Hepatocyte (in vitro differentiated cells): ENCODE measurements at regions not wholly inside any gene's neighbourhood (a gene's known extent, or its start where the extent isn't known, plus 50 kb on each side); places are given as distances from the start of the nearest gene placed in this dataset.

Experiments used
- DNase-seq: peaks from one replicate; pipeline ENCODE4 v3.0.0-alpha.2; 2016; ENCODE audit warnings: low spot score
- H2AFZ ChIP-seq: fragments of 200-600 bp; sonication (generic); 2 replicates; pipeline ENCODE4 v1.6.0; 2016; ENCODE audit warnings: antibody characterized with exemption, mild to moderate bottlenecking
- H3K27ac ChIP-seq: fragments of 200-600 bp; sonication (generic); 2 replicates; pipeline ENCODE4 v1.5.1; 2016; ENCODE audit warnings: mild to moderate bottlenecking
- H3K27me3 ChIP-seq: fragments of 200-600 bp; sonication (generic); 2 replicates; pipeline ENCODE4 v1.6.1; 2016
- H3K36me3 ChIP-seq: fragments of 200-600 bp; sonication (generic); replicated peaks from 2 replicates; pipeline ENCODE4 v1.5.1; 2016; ENCODE audit warnings: low read depth; ENCODE audit not compliant: insufficient read depth
- H3K4me1 ChIP-seq: fragments of 200-600 bp; sonication (generic); 2 replicates; pipeline ENCODE4 v1.5.1; 2016; ENCODE audit warnings: mild to moderate bottlenecking, moderate library complexity; ENCODE audit not compliant: insufficient read depth
- H3K4me2 ChIP-seq: fragments of 200-600 bp; sonication (generic); 2 replicates; pipeline ENCODE4 v1.6.0; 2016
- H3K4me3 ChIP-seq: fragments of 200-600 bp; sonication (generic); 2 replicates; pipeline ENCODE4 v1.5.1; 2016; ENCODE audit warnings: mild to moderate bottlenecking
- H3K79me2 ChIP-seq: fragments of 200-600 bp; sonication (generic); 2 replicates; pipeline ENCODE4 v1.6.0; 2017; ENCODE audit warnings: mild to moderate bottlenecking
- H3K9me2 ChIP-seq: fragments of 200-600 bp; sonication (generic); replicated peaks from 2 replicates; pipeline ENCODE4 v1.6.0; 2017; ENCODE audit warnings: mild to moderate bottlenecking; ENCODE audit not compliant: insufficient read depth
- H3K9me3 ChIP-seq: fragments of 200-600 bp; sonication (generic); 2 replicates; pipeline ENCODE4 v1.5.1; 2016; ENCODE audit warnings: low read depth, mild to moderate bottlenecking
- H4K20me1 ChIP-seq: fragments of 200-600 bp; sonication (generic); 2 replicates; pipeline ENCODE4 v1.6.0; 2016; ENCODE audit warnings: mild to moderate bottlenecking; ENCODE audit not compliant: insufficient read depth, poor library complexity, severe bottlenecking
- EZH2 ChIP-seq: fragments of 200-600 bp; sonication (generic); IDR thresholded peaks from 2 replicates; pipeline ENCODE4 v1.6.1; 2016; ENCODE audit warnings: antibody characterized with exemption, mild to moderate bottlenecking, borderline replicate concordance
- EZH2phosphoT487 ChIP-seq: fragments of 200-600 bp; sonication (generic); IDR thresholded peaks from one replicate; pipeline ENCODE4 v1.6.1; 2018; ENCODE audit warnings: antibody characterized with exemption, mild to moderate bottlenecking, low read depth, moderate library complexity; ENCODE audit not compliant: unreplicated experiment, severe bottlenecking
- WGBS: methylation state at CpG from one replicate; pipeline ENCODE4 v1.1.6; 2016; ENCODE audit warnings: low lambda C conversion rate; ENCODE audit errors: missing lambda C conversion rate; 5-methylcytosine and 5-hydroxymethylcytosine counted together
- TF ChIP-seq, protein P1 (sequence below): fragments of 200-600 bp; sonication (generic); IDR thresholded peaks from 2 replicates; pipeline ENCODE4 v1.5.1; 2016; ENCODE audit warnings: antibody characterized with exemption, mild to moderate bottlenecking; ENCODE audit not compliant: poor library complexity

DNA sequence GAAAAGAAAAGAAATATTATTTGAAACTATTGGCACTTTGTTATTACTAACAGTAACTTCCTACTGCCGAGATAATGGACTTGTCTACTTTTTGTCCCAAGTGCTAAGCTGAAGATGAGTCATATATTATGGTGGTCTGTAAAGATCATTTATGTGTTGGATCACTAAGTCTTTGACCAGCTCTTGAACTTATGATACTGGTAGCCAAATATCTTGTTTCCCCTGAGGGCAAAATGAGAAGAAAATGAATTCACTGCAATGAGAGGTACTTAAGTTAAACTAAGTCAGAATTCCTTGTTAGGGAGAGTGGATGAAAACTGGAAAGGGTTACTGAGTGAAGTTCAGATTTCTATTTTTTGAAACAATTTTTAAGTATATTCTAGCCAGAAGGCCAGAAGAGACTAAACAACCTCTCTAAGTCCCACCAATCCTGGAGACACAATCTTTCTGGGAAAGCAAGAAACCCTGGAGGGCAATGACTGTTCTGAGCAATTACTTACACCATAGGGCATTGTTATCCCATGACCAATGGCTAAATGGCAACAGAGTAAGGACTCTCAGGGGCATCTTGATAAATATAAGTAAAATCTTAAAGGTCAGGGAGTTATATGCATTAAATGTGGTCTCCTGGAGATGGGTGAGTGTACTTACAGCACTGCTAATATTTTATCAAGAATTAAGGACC lies 287.7 kb downstream of the STIM2 start:
- Histone ChIP-seq H4K20me1 (no peaks in the 10 kb centered on the region), H3K79me2 (no peaks in the 10 kb centered on the region), H2AFZ (no peak overlapping the region), H3K27ac (no peak overlapping the region), H3K27me3 (no peaks in the 10 kb centered on the region), H3K4me1 (no peaks in the 10 kb centered on the region), H3K9me2 (no peaks in the 10 kb centered on the region), H3K4me3 (no peak overlapping the region), H3K36me3 (no peaks in the 10 kb centered on the region), H3K9me3 (no peaks in the 10 kb centered on the region), H3K4me2 (no peak overlapping the region)
- WGBS, result 80% methylated on average over 1 of the region's 1 CpG
- TF ChIP-seq EZH2 (no peak), EZH2phosphoT487 (no peak)
- TF ChIP-seq, protein P1, sequence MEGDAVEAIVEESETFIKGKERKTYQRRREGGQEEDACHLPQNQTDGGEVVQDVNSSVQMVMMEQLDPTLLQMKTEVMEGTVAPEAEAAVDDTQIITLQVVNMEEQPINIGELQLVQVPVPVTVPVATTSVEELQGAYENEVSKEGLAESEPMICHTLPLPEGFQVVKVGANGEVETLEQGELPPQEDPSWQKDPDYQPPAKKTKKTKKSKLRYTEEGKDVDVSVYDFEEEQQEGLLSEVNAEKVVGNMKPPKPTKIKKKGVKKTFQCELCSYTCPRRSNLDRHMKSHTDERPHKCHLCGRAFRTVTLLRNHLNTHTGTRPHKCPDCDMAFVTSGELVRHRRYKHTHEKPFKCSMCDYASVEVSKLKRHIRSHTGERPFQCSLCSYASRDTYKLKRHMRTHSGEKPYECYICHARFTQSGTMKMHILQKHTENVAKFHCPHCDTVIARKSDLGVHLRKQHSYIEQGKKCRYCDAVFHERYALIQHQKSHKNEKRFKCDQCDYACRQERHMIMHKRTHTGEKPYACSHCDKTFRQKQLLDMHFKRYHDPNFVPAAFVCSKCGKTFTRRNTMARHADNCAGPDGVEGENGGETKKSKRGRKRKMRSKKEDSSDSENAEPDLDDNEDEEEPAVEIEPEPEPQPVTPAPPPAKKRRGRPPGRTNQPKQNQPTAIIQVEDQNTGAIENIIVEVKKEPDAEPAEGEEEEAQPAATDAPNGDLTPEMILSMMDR, result no peak
- DNase-seq, result no peak

DNA sequence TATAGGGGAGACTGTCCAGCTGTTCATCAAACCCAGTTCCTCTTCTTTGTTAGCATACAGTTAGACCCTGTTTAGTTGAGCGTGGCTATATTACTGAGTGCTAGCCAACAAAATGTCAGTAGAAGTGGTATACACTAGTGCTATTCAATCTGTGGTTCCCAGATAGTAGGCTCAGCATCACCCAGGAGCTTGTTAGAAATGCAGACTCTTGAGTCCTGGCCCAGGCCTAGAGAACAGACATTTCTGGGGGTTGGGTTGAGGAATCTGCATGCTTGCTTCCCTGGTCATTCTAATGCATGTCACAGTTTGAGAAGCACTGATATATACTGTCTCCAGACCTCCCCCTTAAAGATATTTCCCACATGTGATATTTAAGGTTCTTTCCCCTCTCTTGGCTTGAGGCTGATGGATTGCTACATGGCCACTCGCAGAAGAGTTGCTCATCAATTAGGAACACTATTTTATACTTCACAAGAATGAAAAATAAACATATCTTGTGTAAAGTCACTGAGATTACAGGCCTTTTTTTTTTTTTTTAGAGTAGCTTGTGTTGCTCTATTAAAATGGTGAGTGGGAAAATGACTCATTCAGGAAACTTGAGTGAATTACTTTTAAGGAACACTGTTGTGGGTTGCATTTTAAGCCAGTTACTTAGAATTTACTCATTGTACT lies 289.0 kb downstream of the STIM2 start:
- no peak for DNase-seq
- H3K4me2 ChIP-seq, result no peak overlapping the region
- no peak overlapping the region for H3K27ac ChIP-seq
- no peaks in the 10 kb centered on the region for H3K9me3 ChIP-seq
- H3K9me2 ChIP-seq, result no peaks in the 10 kb centered on the region
- H3K27me3 ChIP-seq, result no peaks in the 10 kb centered on the region
- H2AFZ ChIP-seq, result no peak overlapping the region
- H3K36me3 ChIP-seq, result no peaks in the 10 kb centered on the region
- no peaks in the 10 kb centered on the region for H3K79me2 ChIP-seq
- no peak overlapping the region for H3K4me3 ChIP-seq
- WGBS, result 76% methylated on average over 2 of the region's 2 CpGs
- TF ChIP-seq, protein P1, result no peak
- TF ChIP-seq EZH2, result no peak
- no peak for TF ChIP-seq EZH2phosphoT487
- no peaks in the 10 kb centered on the region for H3K4me1 ChIP-seq
- H4K20me1 ChIP-seq, result no peaks in the 10 kb centered on the region

DNA sequence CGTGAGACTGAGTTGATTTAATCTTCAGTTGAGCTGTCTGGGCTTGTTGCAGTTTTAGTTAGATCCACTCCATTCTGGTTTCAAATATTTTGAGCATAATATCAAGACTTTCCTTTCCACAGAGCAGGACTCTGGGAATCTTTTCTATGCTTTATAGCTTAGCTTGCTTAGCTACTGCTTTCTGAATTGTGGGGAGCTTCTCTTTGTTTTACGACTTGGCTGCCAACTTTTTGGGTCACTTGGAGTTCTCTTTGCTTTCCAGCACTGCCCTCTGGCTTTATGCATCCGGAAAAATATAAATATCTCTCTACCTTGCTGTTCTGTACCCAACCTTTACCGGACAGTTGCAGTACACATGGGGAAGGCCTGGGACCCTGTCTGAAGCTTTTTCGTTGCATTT lies 292.1 kb downstream of the STIM2 start:
- H3K4me3 ChIP-seq, result no peak overlapping the region
- DNase-seq, result no peak
- H3K4me2 ChIP-seq, result no peak overlapping the region
- no peaks in the 10 kb centered on the region for H3K9me2 ChIP-seq
- TF ChIP-seq EZH2 (no peak), EZH2phosphoT487 (no peak)
- TF ChIP-seq, protein P1, result no peak
- no peak overlapping the region for H3K27ac ChIP-seq
- H2AFZ ChIP-seq, result no peak overlapping the region
- no peaks in the 10 kb centered on the region for H3K4me1 ChIP-seq
- 88% methylated on average over 5 of the region's 5 CpGs for WGBS
- H4K20me1 ChIP-seq, result no peaks in the 10 kb centered on the region
- no peaks in the 10 kb centered on the region for H3K36me3 ChIP-seq
- H3K9me3 ChIP-seq, result no peaks in the 10 kb centered on the region
- no peaks in the 10 kb centered on the region for H3K27me3 ChIP-seq
- H3K79me2 ChIP-seq, result no peaks in the 10 kb centered on the region
